IPS-NIHi11 (cell line): ENCODE measurements at regions not wholly inside any gene's neighbourhood (a gene's known extent, or its start where the extent isn't known, plus 50 kb on each side); places are given as distances from the start of the nearest gene placed in this dataset.

Experiments
- DNase-seq: peaks from one replicate; pipeline ENCODE4 v3.0.0; 2012; ENCODE audit warnings: mixed read lengths, low spot score

- DNase-seq: no peak
Measured at GRCh38 chr18:61727241-61728193, 165.3 kb downstream of the RNF152 start.

- no peak for DNase-seq
Measured at GRCh38 chr18:61724532-61724931, 168.3 kb downstream of the RNF152 start.

- DNase-seq: no peak
Measured at GRCh38 chr18:61722247-61722646, 170.6 kb downstream of the RNF152 start.

GRCh38 chr18:61720496-61720895, 172.3 kb downstream of the RNF152 start:
- no peak for DNase-seq

- DNase-seq: no peak
Measured at GRCh38 chr18:61719671-61720070, 173.1 kb downstream of the RNF152 start.

- no peak for DNase-seq
Measured at GRCh38 chr18:61718944-61719343, 173.9 kb downstream of the RNF152 start.

- DNase-seq: no peak
Measured at GRCh38 chr18:61714421-61714820, 178.4 kb downstream of the RNF152 start.

GRCh38 chr18:61713502-61713901, 179.3 kb downstream of the RNF152 start:
- DNase-seq: no peak

- no peak for DNase-seq
Measured at GRCh38 chr18:61710082-61710620, 182.7 kb downstream of the RNF152 start.

- DNase-seq: peak; percentile 29
Measured at GRCh38 chr18:61706276-61706915, 186.4 kb downstream of the RNF152 start.

- DNase-seq: no peak
Measured at GRCh38 chr18:61703508-61703907, 189.3 kb downstream of the RNF152 start.

- no peak for DNase-seq
Measured at GRCh38 chr18:61702007-61702406, 190.8 kb downstream of the RNF152 start.

- DNase-seq: no peak
Measured at GRCh38 chr18:61699397-61700110, 193.3 kb downstream of the RNF152 start.

- no peak for DNase-seq
Measured at GRCh38 chr18:61697306-61697909, 195.4 kb downstream of the RNF152 start.

- no peak for DNase-seq
Measured at GRCh38 chr18:61694236-61694635, 198.6 kb downstream of the RNF152 start.

- no peak for DNase-seq
Measured at GRCh38 chr18:61690418-61691138, 202.2 kb downstream of the RNF152 start.

- DNase-seq: no peak
Measured at GRCh38 chr18:61687317-61687716, 205.5 kb downstream of the RNF152 start.

GRCh38 chr18:61683856-61684255, 209.0 kb downstream of the RNF152 start:
- DNase-seq: no peak

GRCh38 chr18:61681065-61681464, 211.7 kb downstream of the RNF152 start:
- DNase-seq: no peak

- no peak for DNase-seq
Measured at GRCh38 chr18:61679836-61680235, 213.0 kb downstream of the RNF152 start.

- DNase-seq: no peak
Measured at GRCh38 chr18:61677435-61677970, 215.3 kb downstream of the RNF152 start.
